Gastroesophageal sphincter (tissue), 3 donors: ENCODE measurements at regions not wholly inside any gene's neighbourhood (a gene's known extent, or its start where the extent isn't known, plus 50 kb on each side); places are given as distances from the start of the nearest gene placed in this dataset.

ENCODE experiments used
- CTCF ChIP-seq, 4 experiments: fragments of 200-600 bp in 2 of 4; fragments of 450-650 bp in 2 of 4; sonication (generic) in 1 of 4; IDR thresholded peaks; one replicate each; pipeline ENCODE4 v1.5.1; 2017 to 2019; ENCODE audit warnings: antibody characterized with exemption in 4 of 4, mild to moderate bottlenecking in 2 of 4, moderate library complexity in 2 of 4
- POLR2A ChIP-seq, 2 donors: fragments of 450-650 bp; IDR thresholded peaks; one replicate each; pipeline ENCODE4 v1.6.1; 2017; ENCODE audit warnings: antibody characterized with exemption in 2 of 2, mild to moderate bottlenecking in 2 of 2, moderate library complexity in 1 of 2
- POLR2AphosphoS5 ChIP-seq: sonication (generic); formaldehyde crosslinking; IDR thresholded peaks from one replicate; pipeline ENCODE4 v1.6.1; 2017; ENCODE audit warnings: antibody characterized with exemption

GRCh38 chr12:74602881-74603672, 65.4 kb downstream of the ATXN7L3B start:
- TF ChIP-seq CTCF (IDR thresholded peaks at IDR 0.05) (no peak), POLR2AphosphoS5 (no peak), POLR2A (IDR thresholded peaks at IDR 0.05) (no peak)
